PC-3 (cell line): ENCODE measurements at regions not wholly inside any gene's neighbourhood (a gene's known extent, or its start where the extent isn't known, plus 50 kb on each side); places are given as distances from the start of the nearest gene placed in this dataset.
A peak's percentile ranks its signal among the peaks of the same experiment; 100 is the strongest.

Experiments
- ATAC-seq: fragments of 200-7000 bp; cut with Tn5 transposase; 2 replicates; pipeline ENCODE4 v1.9.1; 2020; ENCODE audit warnings: mild to moderate bottlenecking, moderate library complexity
- BruUV-seq: library from RNA; stranded (reverse); fragments of 400-500 nt; replicated peaks from 2 replicates; lab custom pipeline; 2021; lab: Mats Ljungman, UMichigan
- CTCF ChIA-PET: fragments of 300-600 bp; sonication (Branson Sonifier 250); formaldehyde crosslinking; loops from one replicate; lab custom pipeline; 2022; ENCODE audit warnings: antibody characterized with exemption; lab: Charles Lee
- POLR2A ChIA-PET: fragments of 300-600 bp; sonication (Branson Sonifier 250); formaldehyde crosslinking; loops from one replicate; lab custom pipeline; 2022; ENCODE audit warnings: antibody characterized with exemption; ENCODE audit not compliant: unreplicated experiment; lab: Charles Lee
- DNase-seq: peaks from one replicate; pipeline ENCODE4 v3.0.0-alpha.2; 2015
- H2AFZ ChIP-seq: fragments of 300-600 bp; sonication (generic); 2 replicates; pipeline ENCODE4 v1.6.0; 2016; ENCODE audit warnings: antibody characterized with exemption, low read length
- H3F3A ChIP-seq: fragments of 300-600 bp; sonication (generic); one replicate; pipeline ENCODE4 v1.6.0; 2017; ENCODE audit warnings: antibody characterized with exemption, low read length, control low read depth, mild to moderate bottlenecking; ENCODE audit not compliant: unreplicated experiment
- H3K27ac ChIP-seq: fragments of 300-600 bp; sonication (generic); 2 replicates; pipeline ENCODE4 v1.5.1; 2016; ENCODE audit warnings: mild to moderate bottlenecking, low read length
- H3K27me3 ChIP-seq: fragments of 300-600 bp; sonication (generic); 2 replicates; pipeline ENCODE4 v1.6.1; 2016; ENCODE audit warnings: low read length, mixed read lengths
- H3K36me3 ChIP-seq: fragments of 300-600 bp; sonication (generic); 2 replicates; pipeline ENCODE4 v1.6.1; 2016; ENCODE audit warnings: low read depth, mixed run types, low read length, mixed read lengths
- H3K4me1 ChIP-seq: fragments of 300-600 bp; sonication (generic); 2 replicates; pipeline ENCODE4 v1.5.1; 2016; ENCODE audit warnings: low read length; ENCODE audit not compliant: insufficient read depth
- H3K4me2 ChIP-seq: fragments of 300-600 bp; sonication (generic); 2 replicates; pipeline ENCODE4 v1.6.0; 2016; ENCODE audit warnings: low read length
- H3K4me3 ChIP-seq: fragments of 300-600 bp; sonication (generic); 2 replicates; pipeline ENCODE4 v1.5.1; 2016; ENCODE audit warnings: mild to moderate bottlenecking, low read length, mixed read lengths
- H3K79me2 ChIP-seq: fragments of 300-600 bp; sonication (generic); 2 replicates; pipeline ENCODE4 v1.6.1; 2017; ENCODE audit warnings: low read length, mixed read lengths
- H3K9ac ChIP-seq: fragments of 300-600 bp; sonication (generic); 2 replicates; pipeline ENCODE4 v1.6.0; 2016; ENCODE audit warnings: mild to moderate bottlenecking, low read length
- H3K9me2 ChIP-seq: fragments of 300-600 bp; sonication (generic); replicated peaks from 2 replicates; pipeline ENCODE4 v1.6.1; 2016; ENCODE audit warnings: mixed run types, low read length, mixed read lengths
- H3K9me3 ChIP-seq: fragments of 300-600 bp; sonication (generic); 2 replicates; pipeline ENCODE4 v1.6.1; 2016; ENCODE audit warnings: low read length, mixed read lengths
- H4K20me1 ChIP-seq: fragments of 300-600 bp; sonication (generic); 2 replicates; pipeline ENCODE4 v1.6.1; 2016; ENCODE audit warnings: low read length, mixed read lengths
- EZH2 ChIP-seq: fragments of 300-600 bp; sonication (generic); IDR thresholded peaks from one replicate; pipeline ENCODE4 v1.6.1; 2017; ENCODE audit warnings: antibody characterized with exemption, mild to moderate bottlenecking, low read length; ENCODE audit not compliant: unreplicated experiment
- EZH2phosphoT487 ChIP-seq: fragments of 300-600 bp; sonication (generic); IDR thresholded peaks from 2 replicates; pipeline ENCODE4 v1.6.1; 2018; ENCODE audit warnings: mild to moderate bottlenecking, antibody characterized with exemption, low read length, borderline replicate concordance
- intact Hi-C: fragments of 100-400 bp; cut with micrococcal nuclease; formaldehyde crosslinking; loops from 2 replicates; pipeline ENCODE4 v1.9.0; 2023
- TF ChIP-seq, protein P1 (sequence below): fragments of 300-600 bp; sonication (generic); conservative IDR thresholded peaks from 2 replicates; pipeline ENCODE4 v1.5.1; 2017; ENCODE audit warnings: antibody characterized with exemption, low read depth, mild to moderate bottlenecking, low read length

DNA sequence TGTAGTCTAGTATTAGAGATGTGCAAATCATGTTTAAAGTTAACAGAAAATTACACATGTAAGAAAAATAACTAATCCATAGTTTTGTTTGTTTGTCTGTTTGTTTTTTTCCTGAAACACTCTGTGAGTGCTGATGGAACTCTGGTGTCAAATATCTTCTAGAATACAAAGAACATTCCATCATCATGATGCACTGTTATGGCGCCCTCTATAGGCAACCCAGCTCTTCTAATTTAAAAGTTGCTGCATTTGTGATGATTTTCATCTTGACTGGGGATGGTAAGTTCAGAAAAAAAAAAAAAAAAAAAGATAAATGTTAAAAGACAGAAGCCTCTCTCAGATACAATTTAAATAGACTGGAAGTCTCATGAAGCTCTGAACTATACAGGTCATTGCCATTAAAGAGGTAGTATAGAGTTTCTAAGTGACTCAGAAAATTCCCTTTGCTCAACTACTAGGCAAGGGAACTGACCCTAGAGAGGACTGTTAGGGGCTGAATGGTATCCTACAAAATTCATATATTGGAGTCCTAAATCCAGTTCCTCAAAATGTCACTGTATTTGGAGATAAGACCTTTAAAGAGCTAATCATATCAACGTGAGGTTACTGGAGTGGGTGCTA lies 597.2 kb upstream of the ANO3 start:
- Histone ChIP-seq H3K4me1 (peaks cover 4% of the 10 kb centered on the region; the same call in 1 of the 2 replicates), H3K36me3 (no peaks in the 10 kb centered on the region), H3K27ac (no peak overlapping the region), H3K4me2 (no peak overlapping the region), H3F3A (no peaks in the 10 kb centered on the region), H4K20me1 (no peaks in the 10 kb centered on the region), H3K4me3 (no peak overlapping the region), H3K79me2 (no peaks in the 10 kb centered on the region), H3K9me3 (no peaks in the 10 kb centered on the region), H3K9ac (no peak overlapping the region), H2AFZ (no peak overlapping the region), H3K9me2 (no peaks in the 10 kb centered on the region), H3K27me3 (no peaks in the 10 kb centered on the region)
- ChIA-PET CTCF (interaction anchor here (0.6 to 1.3 kb wide), 8 partner anchors 32 to 955 kb away, joined by 3 to 11 read pairs (median 6); no protein-coding TSS in a partner anchor), POLR2A (no interaction called here)
- no peak for TF ChIP-seq EZH2phosphoT487
- TF ChIP-seq, protein P1, sequence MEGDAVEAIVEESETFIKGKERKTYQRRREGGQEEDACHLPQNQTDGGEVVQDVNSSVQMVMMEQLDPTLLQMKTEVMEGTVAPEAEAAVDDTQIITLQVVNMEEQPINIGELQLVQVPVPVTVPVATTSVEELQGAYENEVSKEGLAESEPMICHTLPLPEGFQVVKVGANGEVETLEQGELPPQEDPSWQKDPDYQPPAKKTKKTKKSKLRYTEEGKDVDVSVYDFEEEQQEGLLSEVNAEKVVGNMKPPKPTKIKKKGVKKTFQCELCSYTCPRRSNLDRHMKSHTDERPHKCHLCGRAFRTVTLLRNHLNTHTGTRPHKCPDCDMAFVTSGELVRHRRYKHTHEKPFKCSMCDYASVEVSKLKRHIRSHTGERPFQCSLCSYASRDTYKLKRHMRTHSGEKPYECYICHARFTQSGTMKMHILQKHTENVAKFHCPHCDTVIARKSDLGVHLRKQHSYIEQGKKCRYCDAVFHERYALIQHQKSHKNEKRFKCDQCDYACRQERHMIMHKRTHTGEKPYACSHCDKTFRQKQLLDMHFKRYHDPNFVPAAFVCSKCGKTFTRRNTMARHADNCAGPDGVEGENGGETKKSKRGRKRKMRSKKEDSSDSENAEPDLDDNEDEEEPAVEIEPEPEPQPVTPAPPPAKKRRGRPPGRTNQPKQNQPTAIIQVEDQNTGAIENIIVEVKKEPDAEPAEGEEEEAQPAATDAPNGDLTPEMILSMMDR = peak; percentile 61
- TF ChIP-seq EZH2 = no peak
- intact Hi-C loops = loop anchor here (2.0 to 10.0 kb wide), 6 partner anchors 230 to 1342 kb away; no protein-coding TSS in a partner anchor
- no TSS peak for BruUV-seq
- ATAC-seq (peak; percentile 69), DNase-seq (peak; percentile 58)

DNA sequence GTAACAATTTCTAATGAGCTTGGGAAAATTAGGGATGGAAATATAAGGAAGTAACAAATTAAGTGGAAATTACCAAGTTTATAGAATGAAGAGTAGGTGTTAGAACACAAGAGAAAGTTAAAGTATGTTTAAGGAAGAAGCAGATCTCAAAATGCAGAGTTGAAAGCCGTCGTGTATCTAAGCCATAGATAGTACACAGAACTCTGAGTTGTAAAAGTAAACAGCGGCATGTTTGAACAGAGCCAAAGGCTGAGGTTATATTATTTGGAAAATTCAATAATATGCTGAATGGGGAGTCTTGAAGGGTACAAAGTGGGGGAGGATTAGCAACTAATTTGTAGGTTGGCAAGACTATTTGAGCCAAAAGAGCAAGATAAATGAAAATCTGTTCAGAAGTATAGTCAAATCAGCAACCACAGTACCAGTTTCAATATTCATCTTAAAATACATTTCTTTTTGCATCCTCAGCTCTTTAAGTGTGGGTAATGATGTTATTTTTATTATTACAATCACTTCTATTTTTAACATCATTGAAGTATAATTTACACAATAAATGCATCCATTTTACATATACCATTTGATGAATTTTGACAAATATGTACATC lies 594.8 kb upstream of the ANO3 start:
- Histone ChIP-seq H3K9me2 (no peaks in the 10 kb centered on the region), H3K4me3 (no peak overlapping the region), H3K4me2 (no peak overlapping the region), H3K9ac (no peak overlapping the region), H3K27ac (no peak overlapping the region), H3K4me1 (peaks cover 4% of the 10 kb centered on the region; the same call in 1 of the 2 replicates), H3K27me3 (no peaks in the 10 kb centered on the region), H4K20me1 (no peaks in the 10 kb centered on the region), H2AFZ (no peak overlapping the region), H3K9me3 (no peaks in the 10 kb centered on the region), H3F3A (no peaks in the 10 kb centered on the region), H3K79me2 (no peaks in the 10 kb centered on the region), H3K36me3 (no peaks in the 10 kb centered on the region)
- TF ChIP-seq, protein P1 = no peak
- TF ChIP-seq EZH2 = no peak
- no peak for TF ChIP-seq EZH2phosphoT487
- no TSS peak for BruUV-seq
- ATAC-seq (no peak), DNase-seq (no peak)
- intact Hi-C loops = loop anchor here (10.0 kb wide), 1 partner anchor 228 kb away; no protein-coding TSS in a partner anchor
- ChIA-PET CTCF (no interaction called here), POLR2A (no interaction called here)

DNA sequence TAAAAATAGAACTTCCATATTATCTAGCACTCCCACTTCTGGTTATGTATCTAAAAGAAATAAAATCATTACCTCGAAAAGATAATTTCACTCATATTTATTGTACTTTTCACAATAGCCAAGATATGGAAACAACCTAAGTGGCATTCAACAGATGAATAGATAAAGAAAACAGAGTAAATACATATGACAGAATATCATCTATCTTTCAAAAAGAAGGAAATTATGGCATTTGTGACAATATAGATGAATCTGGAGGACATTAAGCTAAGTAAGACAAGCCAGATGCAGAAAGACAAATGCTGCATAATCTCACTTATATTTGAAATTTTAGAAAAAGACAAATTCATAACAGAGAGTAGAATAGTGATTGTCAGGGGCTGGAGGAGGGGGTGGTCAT lies 590.0 kb upstream of the ANO3 start:
- no peak overlapping the region for H3K27ac ChIP-seq
- no peaks in the 10 kb centered on the region for H3K27me3 ChIP-seq
- no peak overlapping the region for H3K4me3 ChIP-seq
- H3K79me2 ChIP-seq = no peaks in the 10 kb centered on the region
- BruUV-seq = no TSS peak
- ATAC-seq (no peak), DNase-seq (no peak)
- ChIA-PET POLR2A (no interaction called here), CTCF (no interaction called here)
- H3F3A ChIP-seq = no peaks in the 10 kb centered on the region
- no peak overlapping the region for H3K4me2 ChIP-seq
- no peaks in the 10 kb centered on the region for H3K9me2 ChIP-seq
- H4K20me1 ChIP-seq = no peaks in the 10 kb centered on the region
- H3K9me3 ChIP-seq = no peaks in the 10 kb centered on the region
- no peak overlapping the region for H3K9ac ChIP-seq
- no peaks in the 10 kb centered on the region for H3K4me1 ChIP-seq
- intact Hi-C loops = no loop called here
- H2AFZ ChIP-seq = no peak overlapping the region
- no peak for TF ChIP-seq EZH2phosphoT487
- TF ChIP-seq EZH2 = no peak
- TF ChIP-seq, protein P1 = no peak
- no peaks in the 10 kb centered on the region for H3K36me3 ChIP-seq
